ENCODE measurements at regions not wholly inside any gene's neighbourhood (a gene's known extent, or its start where the extent isn't known, plus 50 kb on each side); places are given as distances from the start of the nearest gene placed in this dataset.

- H3K36me3 Mint-ChIP-seq: no peaks in the 10 kb centered on the region
- DNase-seq (ENCODE audit: low spot score): peak; percentile 22
- H3K4me1 Mint-ChIP-seq: peaks cover 17% of the 10 kb centered on the region
- CTCF ChIA-PET: no interaction called here
- H3K27ac Mint-ChIP-seq: no peak overlapping the region
- peak; percentile 99 for ATAC-seq
- POLR2A ChIA-PET: no interaction called here
- no peaks in the 10 kb centered on the region for H3K9me3 Mint-ChIP-seq
- no peak overlapping the region for H3K4me3 Mint-ChIP-seq
- no peak for TF ChIP-seq AR (CRISPR knock-in tag; IDR thresholded peaks at IDR 0.05)
- no peak for TF ChIP-seq NFYB (CRISPR knock-in tag; conservative IDR thresholded peaks at IDR 0.05; ENCODE audit: low read depth)
- TF ChIP-seq E2F4 (CRISPR knock-in tag; IDR thresholded peaks at IDR 0.05; ENCODE audit: borderline replicate concordance, low read depth): no peak
- no peak for TF ChIP-seq TEAD1 (CRISPR knock-in tag; IDR thresholded peaks at IDR 0.05)
- TF ChIP-seq ATF2 (CRISPR knock-in tag; IDR thresholded peaks at IDR 0.05; ENCODE audit: borderline replicate concordance, low read depth): no peak
- no peak for TF ChIP-seq GRHL2 (CRISPR knock-in tag; IDR thresholded peaks at IDR 0.05; ENCODE audit: insufficient replicate concordance, severe bottlenecking)
- no peak for TF ChIP-seq NR2C2 (CRISPR knock-in tag; IDR thresholded peaks at IDR 0.05)
- no peak for TF ChIP-seq FOXK1 (CRISPR knock-in tag; IDR thresholded peaks at IDR 0.05)
- TF ChIP-seq GABPB1 (CRISPR knock-in tag; IDR thresholded peaks at IDR 0.05): no peak
- TF ChIP-seq JUN (CRISPR knock-in tag; IDR thresholded peaks at IDR 0.05): no peak
- no peak for TF ChIP-seq RELA (CRISPR knock-in tag; IDR thresholded peaks at IDR 0.05; ENCODE audit: borderline replicate concordance)
- no peaks in the 10 kb centered on the region for H3K27me3 Mint-ChIP-seq (ENCODE audit: low read depth)
These were observed 246.7 kb upstream of the ARSJ start for GRCh38 chr4:114226179-114226578.

- ATAC-seq (no peak), DNase-seq (ENCODE audit: low spot score) (no peak)
- Mint-ChIP-seq H3K9me3 (no peaks in the 10 kb centered on the region), H3K27me3 (ENCODE audit: low read depth) (no peaks in the 10 kb centered on the region), H3K4me3 (no peak overlapping the region), H3K4me1 (peaks cover 17% of the 10 kb centered on the region), H3K36me3 (no peaks in the 10 kb centered on the region), H3K27ac (no peak overlapping the region)
- POLR2A ChIA-PET: no interaction called here
- CTCF ChIA-PET: no interaction called here
- TF ChIP-seq CBFB (CRISPR knock-in tag; IDR thresholded peaks at IDR 0.05; ENCODE audit: low read depth) (no peak), IRF1 (CRISPR knock-in tag; IDR thresholded peaks at IDR 0.05) (no peak), ZNF423 (CRISPR knock-in tag; IDR thresholded peaks at IDR 0.05) (no peak), ZNF219 (CRISPR knock-in tag; IDR thresholded peaks at IDR 0.05; ENCODE audit: borderline replicate concordance) (no peak), GABPB1 (CRISPR knock-in tag; IDR thresholded peaks at IDR 0.05) (no peak), ESRRA (CRISPR knock-in tag; IDR thresholded peaks at IDR 0.05; ENCODE audit: borderline replicate concordance) (no peak), RELA (CRISPR knock-in tag; IDR thresholded peaks at IDR 0.05; ENCODE audit: borderline replicate concordance) (no peak), ATF3 (CRISPR knock-in tag; conservative IDR thresholded peaks at IDR 0.05) (no peak), ATF1 (CRISPR knock-in tag; IDR thresholded peaks at IDR 0.05) (no peak), ZNF281 (CRISPR knock-in tag; IDR thresholded peaks at IDR 0.05) (no peak), ZNF317 (CRISPR knock-in tag; IDR thresholded peaks at IDR 0.05; ENCODE audit: borderline replicate concordance, low read depth) (no peak), JAZF1 (CRISPR knock-in tag; IDR thresholded peaks at IDR 0.05) (no peak), ETV6 (CRISPR knock-in tag; IDR thresholded peaks at IDR 0.05) (no peak), HMGA2 (CRISPR knock-in tag; IDR thresholded peaks at IDR 0.05) (no peak), RORB (CRISPR knock-in tag; IDR thresholded peaks at IDR 0.05) (no peak), ATF2 (CRISPR knock-in tag; IDR thresholded peaks at IDR 0.05; ENCODE audit: borderline replicate concordance, low read depth) (no peak), TEAD4 (CRISPR knock-in tag; IDR thresholded peaks at IDR 0.05) (no peak)
These were observed 247.7 kb upstream of the ARSJ start for GRCh38 chr4:114226968-114227760.

Data from WTC11 (cell line).